Caco-2 (cell line): ENCODE measurements at regions not wholly inside any gene's neighbourhood (a gene's known extent, or its start where the extent isn't known, plus 50 kb on each side); places are given as distances from the start of the nearest gene placed in this dataset.
"Not testable (repeated sequence)": the region's sequence is repeated elsewhere in the genome, so short reads cannot be mapped to it uniquely, and the experiment has no call there.

Experiments used
- BruUV-seq: library from RNA; stranded (reverse); fragments of 400-500 nt; replicated peaks from 2 replicates; lab custom pipeline; 2021; lab: Mats Ljungman, UMichigan
- CTCF ChIA-PET: fragments of 300-600 bp; sonication (Branson Sonifier 250); formaldehyde crosslinking; loops from one replicate; lab custom pipeline; 2022; ENCODE audit warnings: antibody characterized with exemption; lab: Charles Lee
- POLR2A ChIA-PET: fragments of 300-600 bp; sonication (Branson Sonifier 250); formaldehyde crosslinking; loops from one replicate; lab custom pipeline; 2022; ENCODE audit warnings: antibody characterized with exemption; lab: Charles Lee
- DNase-seq, 2 experiments: peaks; one replicate each; pipeline versions ENCODE4 v3.0.0 to v3.0.0-alpha.2; 2020 to 2022
- H3K27me3 ChIP-seq: replicated peaks from 2 replicates; pipeline ENCODE4 v1.6.0; 2011; ENCODE audit warnings: low read length; ENCODE audit not compliant: control insufficient read depth, insufficient read depth
- H3K36me3 ChIP-seq: 2 replicates; pipeline ENCODE4 v1.5.1; 2011; ENCODE audit warnings: low read length; ENCODE audit not compliant: control insufficient read depth, insufficient read depth
- H3K4me1 ChIP-seq: fragments of 250-450 bp; sonication (Bioruptor Pico); 2 replicates; pipeline ENCODE4 v1.5.1; 2020; ENCODE audit warnings: mild to moderate bottlenecking
- H3K4me3 ChIP-seq: 2 replicates; pipeline ENCODE4 v1.5.1; 2011; ENCODE audit warnings: low read depth, mild to moderate bottlenecking, control low read depth, low read length
- H3K9me3 ChIP-seq: fragments of 250-450 bp; sonication (Bioruptor Pico); 2 replicates; pipeline ENCODE4 v1.5.1; 2020; ENCODE audit warnings: mild to moderate bottlenecking, moderate library complexity
- H3K27ac Mint-ChIP-seq: one replicate; pipeline ENCODE4 v1.8.0; 2022; ENCODE audit warnings: mixed read lengths; ENCODE audit not compliant: unreplicated experiment
- H3K27me3 Mint-ChIP-seq: one replicate; pipeline ENCODE4 v1.8.0; 2022; ENCODE audit warnings: mixed read lengths; ENCODE audit not compliant: insufficient read depth, unreplicated experiment
- H3K36me3 Mint-ChIP-seq: one replicate; pipeline ENCODE4 v1.8.0; 2022; ENCODE audit warnings: mild to moderate bottlenecking, mixed read lengths; ENCODE audit not compliant: insufficient read depth, unreplicated experiment
- H3K4me1 Mint-ChIP-seq: one replicate; pipeline ENCODE4 v1.8.0; 2022; ENCODE audit warnings: low read depth, mixed read lengths; ENCODE audit not compliant: unreplicated experiment
- H3K4me3 Mint-ChIP-seq: one replicate; pipeline ENCODE4 v1.8.0; 2022; ENCODE audit warnings: mild to moderate bottlenecking, moderate library complexity, mixed read lengths; ENCODE audit not compliant: unreplicated experiment
- H3K9me3 Mint-ChIP-seq: one replicate; pipeline ENCODE4 v1.8.0; 2022; ENCODE audit warnings: mixed read lengths; ENCODE audit not compliant: unreplicated experiment
- intact Hi-C: fragments of 100-400 bp; cut with micrococcal nuclease; formaldehyde crosslinking; loops from one replicate; pipeline ENCODE4 v1.10.0; 2022; ENCODE audit not compliant: unreplicated experiment
- TF ChIP-seq, protein P1 (sequence below), 2 experiments: fragments of 200-600 bp in 1 of 2; IDR thresholded peaks; 1 replicate in 1 of 2; 2 replicates in 1 of 2; pipeline versions ENCODE4 v1.5.1 to v1.8.0; 2011 to 2022; ENCODE audit warnings: antibody characterized with exemption in 1 of 2, control low read depth in 1 of 2, inconsistent platforms in 1 of 2, low read depth in 1 of 2, low read length in 1 of 2, mild to moderate bottlenecking in 1 of 2, moderate library complexity in 1 of 2; ENCODE audit not compliant: insufficient read depth in 1 of 2, severe bottlenecking in 1 of 2, unreplicated experiment in 1 of 2

DNA sequence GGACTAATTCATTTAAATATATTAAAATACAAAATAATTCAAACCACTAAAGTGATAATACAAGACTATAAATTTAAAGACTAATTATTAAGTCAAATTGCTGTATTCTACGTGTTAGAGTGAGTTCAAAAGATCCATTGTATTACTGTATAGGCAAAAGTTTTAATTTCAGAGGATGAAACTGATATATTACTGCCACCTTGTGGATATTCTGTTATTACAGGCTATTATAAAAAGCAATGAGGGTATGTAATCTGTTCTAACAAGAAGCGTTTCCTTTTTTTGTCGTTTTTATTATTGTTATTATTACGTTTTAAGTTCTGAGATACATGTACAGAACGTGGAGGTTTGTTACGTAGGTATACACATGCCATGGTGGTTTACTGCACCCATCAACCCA lies 4854.9 kb upstream of the OR11H1 start:
- H3K27me3 Mint-ChIP-seq, H3K4me1 ChIP-seq, H3K36me3 ChIP-seq, H3K27me3 ChIP-seq, POLR2A ChIA-PET, intact Hi-C loops, H3K4me1 Mint-ChIP-seq, H3K4me3 Mint-ChIP-seq, H3K9me3 ChIP-seq, DNase-seq, H3K36me3 Mint-ChIP-seq, H3K4me3 ChIP-seq, H3K9me3 Mint-ChIP-seq, BruUV-seq, CTCF ChIA-PET, H3K27ac Mint-ChIP-seq: not testable (repeated sequence)
- TF ChIP-seq, protein P1, sequence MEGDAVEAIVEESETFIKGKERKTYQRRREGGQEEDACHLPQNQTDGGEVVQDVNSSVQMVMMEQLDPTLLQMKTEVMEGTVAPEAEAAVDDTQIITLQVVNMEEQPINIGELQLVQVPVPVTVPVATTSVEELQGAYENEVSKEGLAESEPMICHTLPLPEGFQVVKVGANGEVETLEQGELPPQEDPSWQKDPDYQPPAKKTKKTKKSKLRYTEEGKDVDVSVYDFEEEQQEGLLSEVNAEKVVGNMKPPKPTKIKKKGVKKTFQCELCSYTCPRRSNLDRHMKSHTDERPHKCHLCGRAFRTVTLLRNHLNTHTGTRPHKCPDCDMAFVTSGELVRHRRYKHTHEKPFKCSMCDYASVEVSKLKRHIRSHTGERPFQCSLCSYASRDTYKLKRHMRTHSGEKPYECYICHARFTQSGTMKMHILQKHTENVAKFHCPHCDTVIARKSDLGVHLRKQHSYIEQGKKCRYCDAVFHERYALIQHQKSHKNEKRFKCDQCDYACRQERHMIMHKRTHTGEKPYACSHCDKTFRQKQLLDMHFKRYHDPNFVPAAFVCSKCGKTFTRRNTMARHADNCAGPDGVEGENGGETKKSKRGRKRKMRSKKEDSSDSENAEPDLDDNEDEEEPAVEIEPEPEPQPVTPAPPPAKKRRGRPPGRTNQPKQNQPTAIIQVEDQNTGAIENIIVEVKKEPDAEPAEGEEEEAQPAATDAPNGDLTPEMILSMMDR (IDR thresholded peaks at IDR 0.05; ENCODE audit: insufficient read depth in 1 of 2, low read depth in 1 of 2, low read length in 1 of 2, severe bottlenecking in 1 of 2, unreplicated experiment in 1 of 2) = peak in 1 of 2 experiments; percentile 16

DNA sequence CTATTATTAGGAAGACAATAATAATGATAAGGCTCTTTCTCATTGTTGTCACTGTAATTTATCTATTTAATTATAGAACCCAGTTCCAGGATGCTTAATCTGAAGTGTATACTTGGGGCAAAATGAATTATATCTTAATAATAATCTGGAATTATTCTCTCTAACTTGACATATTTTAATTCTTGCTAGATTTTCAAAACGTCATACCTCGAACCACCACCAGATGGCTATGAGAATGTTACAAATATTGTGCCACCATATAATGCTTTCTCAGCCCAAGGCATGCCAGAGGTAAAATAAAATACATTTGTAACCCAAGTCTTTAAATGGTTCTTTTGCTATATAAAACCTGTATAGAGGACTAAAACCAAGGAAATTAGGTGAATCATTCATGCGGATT lies 4849.3 kb upstream of the OR11H1 start:
- intact Hi-C loops, H3K4me1 ChIP-seq, H3K9me3 ChIP-seq, DNase-seq, BruUV-seq, H3K36me3 ChIP-seq, H3K4me1 Mint-ChIP-seq, POLR2A ChIA-PET, H3K4me3 ChIP-seq, H3K9me3 Mint-ChIP-seq, H3K4me3 Mint-ChIP-seq, H3K36me3 Mint-ChIP-seq, H3K27ac Mint-ChIP-seq, H3K27me3 Mint-ChIP-seq, H3K27me3 ChIP-seq, CTCF ChIA-PET: not testable (repeated sequence)

DNA sequence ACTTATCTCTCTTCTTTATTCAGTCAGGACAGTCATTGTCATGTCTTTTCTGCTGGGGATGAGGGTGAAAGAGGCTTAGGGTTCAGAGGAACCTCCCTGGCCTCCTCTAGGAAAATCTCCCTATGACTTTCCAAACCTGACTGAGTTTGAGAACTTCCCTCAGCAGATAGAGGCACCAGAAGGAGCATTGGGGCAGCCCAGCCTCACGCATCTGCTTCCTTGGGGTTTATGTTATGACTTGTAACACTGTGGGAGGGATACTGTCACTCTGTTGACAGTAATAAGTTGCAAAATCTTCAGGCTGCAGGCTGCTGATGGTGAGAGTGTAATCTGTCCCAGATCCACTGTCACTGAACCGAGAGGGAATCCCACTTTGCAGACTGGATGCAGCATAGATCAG lies 4842.6 kb upstream of the OR11H1 start:
- CTCF ChIA-PET, H3K4me3 ChIP-seq, H3K4me1 Mint-ChIP-seq, H3K27ac Mint-ChIP-seq, H3K27me3 Mint-ChIP-seq, H3K4me1 ChIP-seq, H3K9me3 Mint-ChIP-seq, H3K4me3 Mint-ChIP-seq, BruUV-seq, DNase-seq, H3K36me3 ChIP-seq, H3K9me3 ChIP-seq, POLR2A ChIA-PET, H3K36me3 Mint-ChIP-seq, H3K27me3 ChIP-seq, intact Hi-C loops: not testable (repeated sequence)

GRCh38 chr22:10687256-10687655 lies 4840.7 kb upstream of the OR11H1 start:
- H3K27ac Mint-ChIP-seq, POLR2A ChIA-PET, H3K27me3 Mint-ChIP-seq, BruUV-seq, H3K4me1 Mint-ChIP-seq, H3K36me3 ChIP-seq, H3K4me1 ChIP-seq, CTCF ChIA-PET, H3K9me3 Mint-ChIP-seq, H3K4me3 Mint-ChIP-seq, intact Hi-C loops, H3K27me3 ChIP-seq, H3K9me3 ChIP-seq, H3K4me3 ChIP-seq, H3K36me3 Mint-ChIP-seq: not testable (repeated sequence)
- peak; percentile 39 to 54 for DNase-seq

- H3K9me3 Mint-ChIP-seq, DNase-seq, CTCF ChIA-PET, H3K4me1 ChIP-seq, H3K27ac Mint-ChIP-seq, H3K4me3 Mint-ChIP-seq, H3K9me3 ChIP-seq, H3K27me3 ChIP-seq, H3K4me3 ChIP-seq, BruUV-seq, POLR2A ChIA-PET, H3K27me3 Mint-ChIP-seq, H3K36me3 Mint-ChIP-seq, intact Hi-C loops, H3K36me3 ChIP-seq, H3K4me1 Mint-ChIP-seq: not testable (repeated sequence)
Measured at GRCh38 chr22:10698836-10699235, 4829.2 kb upstream of the OR11H1 start.

DNA sequence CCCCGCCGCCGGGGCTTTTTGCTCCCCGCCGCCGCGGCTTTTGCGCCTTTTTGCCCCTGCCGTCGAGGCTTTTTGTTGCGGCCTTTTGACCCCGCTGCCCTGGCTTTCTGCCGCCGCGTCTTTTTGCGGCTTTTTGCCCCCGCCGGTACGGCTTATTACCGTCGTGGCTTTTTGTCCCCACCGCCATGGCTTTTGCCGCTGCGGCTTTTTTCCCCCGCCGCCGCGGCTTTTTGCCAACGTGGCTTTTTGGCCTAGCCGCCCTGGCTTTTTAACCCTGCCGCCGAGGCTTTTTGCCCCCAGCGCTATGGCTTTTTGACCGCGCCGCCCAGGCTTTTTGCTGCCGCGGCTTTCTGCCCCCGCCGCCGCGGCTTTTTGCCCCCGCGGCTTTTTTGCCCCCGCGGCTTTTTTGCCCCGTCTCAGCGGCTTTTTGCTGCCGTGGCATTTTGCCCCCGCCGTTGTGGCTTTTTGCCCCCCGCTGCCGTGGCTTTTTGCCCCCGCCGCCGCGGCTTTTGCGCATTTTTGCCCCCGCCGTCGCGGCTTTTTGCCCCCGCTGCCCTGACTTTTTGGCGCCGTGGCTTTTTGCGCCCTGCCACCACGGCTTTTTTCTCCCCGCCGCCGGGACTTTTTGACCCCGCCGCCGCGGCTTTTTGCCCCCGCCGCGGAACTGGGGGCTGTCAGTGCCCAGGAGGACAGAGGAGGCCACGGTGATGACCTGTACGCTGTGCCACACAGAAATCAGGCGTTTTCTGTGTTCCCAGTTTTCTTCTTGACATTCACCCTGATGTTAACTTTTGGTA lies 4828.5 kb upstream of the OR11H1 start:
- H3K36me3 Mint-ChIP-seq, BruUV-seq, CTCF ChIA-PET, H3K4me1 ChIP-seq, H3K36me3 ChIP-seq, intact Hi-C loops, H3K27me3 Mint-ChIP-seq, H3K9me3 Mint-ChIP-seq, H3K27me3 ChIP-seq, H3K4me3 Mint-ChIP-seq, H3K27ac Mint-ChIP-seq, H3K9me3 ChIP-seq, POLR2A ChIA-PET, H3K4me3 ChIP-seq, H3K4me1 Mint-ChIP-seq, DNase-seq: not testable (repeated sequence)
